ENCODE measurements at regions not wholly inside any gene's neighbourhood (a gene's known extent, or its start where the extent isn't known, plus 50 kb on each side); places are given as distances from the start of the nearest gene placed in this dataset.

GRCh38 chr5:115396081-115396480 is 99.6 kb upstream of the CCDC112 start:
- TF ChIP-seq GATA2 (IDR thresholded peaks at IDR 0.05; ENCODE audit: low read depth, low read length) (peak; percentile 55; the same call in 1 of the 2 replicates), GATA3 (IDR thresholded peaks at IDR 0.05; ENCODE audit: low read depth, low read length) (no peak)

All from SH-SY5Y (cell line).